AG04450 (cell line): ENCODE measurements at regions not wholly inside any gene's neighbourhood (a gene's known extent, or its start where the extent isn't known, plus 50 kb on each side); places are given as distances from the start of the nearest gene placed in this dataset.

Experiments
- CTCF ChIA-PET: fragments of 300-600, 350-600 bp; formaldehyde crosslinking; extraction: SDS; loops from one replicate; lab custom pipeline; 2022; ENCODE audit warnings: antibody characterized with exemption, inconsistent platforms; lab: Charles Lee
- POLR2A ChIA-PET: fragments of 350-600 bp; formaldehyde crosslinking; extraction: SDS; loops from one replicate; lab custom pipeline; 2021; ENCODE audit warnings: antibody characterized with exemption, inconsistent platforms; lab: Yijun Ruan, JAX
- DNase-seq: peaks from one replicate; pipeline ENCODE4 v3.0.0-alpha.2; 2011; ENCODE audit warnings: low read depth, low spot score
- H3K27ac ChIP-seq: one replicate; pipeline ENCODE4 v1.5.1; 2012; ENCODE audit warnings: low read depth, low read length, control low read depth
- H3K27me3 ChIP-seq: one replicate; pipeline ENCODE4 v1.6.0; 2012; ENCODE audit warnings: low read length; ENCODE audit not compliant: control insufficient read depth, insufficient read depth
- H3K4me3 ChIP-seq: 2 replicates; pipeline ENCODE4 v1.5.1; 2011; ENCODE audit warnings: mild to moderate bottlenecking, low read depth, low read length, control low read depth
- H3K9me3 ChIP-seq: 2 replicates; pipeline ENCODE4 v1.5.1; 2012; ENCODE audit warnings: low read length; ENCODE audit not compliant: control insufficient read depth, insufficient read depth
- CTCF ChIP-seq: IDR thresholded peaks from 2 replicates; pipeline ENCODE4 v1.5.1; 2011; ENCODE audit warnings: low read depth, low read length, control low read depth, inconsistent platforms

GRCh38 chr6:133613211-133613610 lies 275.7 kb upstream of the TCF21 start:
- no peak overlapping the region for H3K27ac ChIP-seq
- CTCF ChIA-PET: interaction anchor here (1.0 to 1.4 kb wide), 3 partner anchors 19 to 309 kb away, joined by 5 to 6 read pairs (median 5); no protein-coding TSS in a partner anchor
- no peaks in the 10 kb centered on the region for H3K9me3 ChIP-seq
- H3K27me3 ChIP-seq: no peaks in the 10 kb centered on the region
- POLR2A ChIA-PET: no interaction called here
- TF ChIP-seq CTCF: no peak
- no peak overlapping the region for H3K4me3 ChIP-seq
- DNase-seq: no peak

DNA sequence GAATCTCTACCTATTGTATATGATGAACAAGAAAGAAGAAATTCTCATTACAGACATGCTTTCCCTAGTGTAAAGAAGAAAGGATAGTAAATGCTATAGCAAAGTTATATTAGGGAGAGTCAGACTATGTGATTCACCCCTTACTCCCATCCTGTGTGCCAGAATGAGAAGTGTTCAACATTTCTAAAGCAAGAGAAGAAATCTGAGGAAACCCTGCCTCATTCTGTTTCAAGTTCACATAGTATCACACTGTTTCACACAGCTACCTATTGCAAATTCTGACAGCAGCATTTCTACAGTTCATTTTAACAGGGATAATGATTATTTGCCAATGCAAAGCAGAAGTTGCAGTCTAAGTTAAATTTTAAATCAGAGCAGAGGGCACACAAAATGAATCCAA lies 267.2 kb upstream of the TCF21 start:
- DNase-seq: no peak
- Histone ChIP-seq H3K9me3 (no peaks in the 10 kb centered on the region), H3K4me3 (no peak overlapping the region), H3K27ac (no peak overlapping the region), H3K27me3 (no peaks in the 10 kb centered on the region)
- no peak for TF ChIP-seq CTCF
- CTCF ChIA-PET: no interaction called here
- POLR2A ChIA-PET: no interaction called here

- H3K4me3 ChIP-seq: no peak overlapping the region
- no peak for DNase-seq
- H3K9me3 ChIP-seq: no peaks in the 10 kb centered on the region
- no peaks in the 10 kb centered on the region for H3K27me3 ChIP-seq
- ChIA-PET POLR2A (interaction anchor here (0.6 to 1.7 kb wide), 10 partner anchors 9 to 294 kb away, joined by 3 to 15 read pairs (median 5); partner anchors contain the start of gene TCF21), CTCF (interaction anchor here (0.7 to 2.2 kb wide), 4 partner anchors 9 to 294 kb away, joined by 3 to 16 read pairs (median 6); no protein-coding TSS in a partner anchor)
- no peak for TF ChIP-seq CTCF
- H3K27ac ChIP-seq: no peak overlapping the region
These were observed 265.8 kb upstream of the TCF21 start for GRCh38 chr6:133623065-133623464.

DNA sequence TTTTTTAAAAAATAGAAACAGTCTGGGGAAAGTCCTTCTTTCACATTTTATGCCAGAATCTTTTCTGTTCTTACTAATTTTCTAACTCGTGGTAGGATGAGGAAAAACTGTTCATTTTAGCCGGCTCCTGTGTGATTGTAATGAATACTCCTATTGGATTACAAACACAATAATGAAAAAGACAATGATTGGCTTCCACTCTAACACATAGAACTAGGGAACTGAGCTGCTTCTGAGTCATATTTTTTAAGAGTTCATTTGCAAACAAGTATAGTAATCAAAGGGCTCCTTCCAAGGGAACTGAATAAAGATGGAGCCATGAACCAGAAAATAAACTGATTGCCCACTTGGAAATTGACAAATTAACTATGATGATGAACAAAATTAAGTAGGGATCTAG lies 265.3 kb upstream of the TCF21 start:
- ChIA-PET POLR2A (interaction anchor here (0.6 to 1.7 kb wide), 7 partner anchors 8 to 266 kb away, joined by 4 to 15 read pairs (median 5); partner anchors contain the start of gene TCF21), CTCF (interaction anchor here (0.6 to 2.2 kb wide), 4 partner anchors 8 to 300 kb away, joined by 3 to 16 read pairs (median 3); no protein-coding TSS in a partner anchor)
- H3K4me3 ChIP-seq: no peak overlapping the region
- TF ChIP-seq CTCF: no peak
- no peaks in the 10 kb centered on the region for H3K27me3 ChIP-seq
- H3K27ac ChIP-seq: no peak overlapping the region
- DNase-seq: no peak
- no peaks in the 10 kb centered on the region for H3K9me3 ChIP-seq

- POLR2A ChIA-PET: no interaction called here
- H3K27me3 ChIP-seq: no peaks in the 10 kb centered on the region
- CTCF ChIA-PET: interaction anchor here (0.6 to 1.2 kb wide), 3 partner anchors 47 to 438 kb away, joined by 3 to 4 read pairs (median 3); no protein-coding TSS in a partner anchor
- no peak overlapping the region for H3K27ac ChIP-seq
- no peak for TF ChIP-seq CTCF
- H3K9me3 ChIP-seq: no peaks in the 10 kb centered on the region
- DNase-seq: no peak
- no peak overlapping the region for H3K4me3 ChIP-seq
These were observed 262.7 kb upstream of the TCF21 start for GRCh38 chr6:133626096-133626666.
